ENCODE measurements at regions not wholly inside any gene's neighbourhood (a gene's known extent, or its start where the extent isn't known, plus 50 kb on each side); places are given as distances from the start of the nearest gene placed in this dataset.

GRCh38 chr11:80838153-80838552 is 1397.3 kb upstream of the TENM4 start:
- TF ChIP-seq, protein P1, sequence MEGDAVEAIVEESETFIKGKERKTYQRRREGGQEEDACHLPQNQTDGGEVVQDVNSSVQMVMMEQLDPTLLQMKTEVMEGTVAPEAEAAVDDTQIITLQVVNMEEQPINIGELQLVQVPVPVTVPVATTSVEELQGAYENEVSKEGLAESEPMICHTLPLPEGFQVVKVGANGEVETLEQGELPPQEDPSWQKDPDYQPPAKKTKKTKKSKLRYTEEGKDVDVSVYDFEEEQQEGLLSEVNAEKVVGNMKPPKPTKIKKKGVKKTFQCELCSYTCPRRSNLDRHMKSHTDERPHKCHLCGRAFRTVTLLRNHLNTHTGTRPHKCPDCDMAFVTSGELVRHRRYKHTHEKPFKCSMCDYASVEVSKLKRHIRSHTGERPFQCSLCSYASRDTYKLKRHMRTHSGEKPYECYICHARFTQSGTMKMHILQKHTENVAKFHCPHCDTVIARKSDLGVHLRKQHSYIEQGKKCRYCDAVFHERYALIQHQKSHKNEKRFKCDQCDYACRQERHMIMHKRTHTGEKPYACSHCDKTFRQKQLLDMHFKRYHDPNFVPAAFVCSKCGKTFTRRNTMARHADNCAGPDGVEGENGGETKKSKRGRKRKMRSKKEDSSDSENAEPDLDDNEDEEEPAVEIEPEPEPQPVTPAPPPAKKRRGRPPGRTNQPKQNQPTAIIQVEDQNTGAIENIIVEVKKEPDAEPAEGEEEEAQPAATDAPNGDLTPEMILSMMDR (conservative IDR thresholded peaks at IDR 0.05 in 1 of 2, IDR thresholded peaks at IDR 0.05 in 1 of 2; ENCODE audit: extremely low read depth in 1 of 2, insufficient read depth in 1 of 2, low read depth in 1 of 2, low read length in 2 of 2), result no peak
- TF ChIP-seq EZH2 (IDR thresholded peaks at IDR 0.05; ENCODE audit: borderline replicate concordance, low read length), result no peak

All from mammary epithelial cell (primary cell).